ENCODE measurements at regions not wholly inside any gene's neighbourhood (a gene's known extent, or its start where the extent isn't known, plus 50 kb on each side); places are given as distances from the start of the nearest gene placed in this dataset.

DNA sequence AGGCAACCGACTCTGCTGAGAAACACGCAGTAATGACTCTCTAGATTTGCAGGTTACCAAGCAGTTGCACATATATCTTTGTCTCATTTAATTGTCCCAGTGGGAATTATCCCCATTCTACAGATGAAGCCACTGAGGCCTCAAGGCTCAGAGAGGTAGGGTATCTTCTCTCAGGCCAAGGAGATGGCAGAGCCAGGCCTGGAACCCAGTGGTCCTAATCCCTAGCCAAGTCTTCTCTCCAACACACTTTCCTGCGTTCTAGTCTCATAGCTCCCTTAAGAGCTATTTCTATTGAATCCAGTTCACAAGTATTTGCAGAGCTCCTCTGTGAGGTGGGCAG, 181.3 kb upstream of the BCOR start:
- H3K4me3 ChIP-seq (ENCODE audit: low read depth, low read length) = no peak overlapping the region
- ChIA-PET POLR2A (no interaction called here), CTCF (no interaction called here)
- no peak for TF ChIP-seq CTCF (IDR thresholded peaks at IDR 0.05; ENCODE audit: insufficient read depth, low read length, missing control alignments)
- DNase-seq (ENCODE audit: low read depth, low spot score) = no peak

DNA sequence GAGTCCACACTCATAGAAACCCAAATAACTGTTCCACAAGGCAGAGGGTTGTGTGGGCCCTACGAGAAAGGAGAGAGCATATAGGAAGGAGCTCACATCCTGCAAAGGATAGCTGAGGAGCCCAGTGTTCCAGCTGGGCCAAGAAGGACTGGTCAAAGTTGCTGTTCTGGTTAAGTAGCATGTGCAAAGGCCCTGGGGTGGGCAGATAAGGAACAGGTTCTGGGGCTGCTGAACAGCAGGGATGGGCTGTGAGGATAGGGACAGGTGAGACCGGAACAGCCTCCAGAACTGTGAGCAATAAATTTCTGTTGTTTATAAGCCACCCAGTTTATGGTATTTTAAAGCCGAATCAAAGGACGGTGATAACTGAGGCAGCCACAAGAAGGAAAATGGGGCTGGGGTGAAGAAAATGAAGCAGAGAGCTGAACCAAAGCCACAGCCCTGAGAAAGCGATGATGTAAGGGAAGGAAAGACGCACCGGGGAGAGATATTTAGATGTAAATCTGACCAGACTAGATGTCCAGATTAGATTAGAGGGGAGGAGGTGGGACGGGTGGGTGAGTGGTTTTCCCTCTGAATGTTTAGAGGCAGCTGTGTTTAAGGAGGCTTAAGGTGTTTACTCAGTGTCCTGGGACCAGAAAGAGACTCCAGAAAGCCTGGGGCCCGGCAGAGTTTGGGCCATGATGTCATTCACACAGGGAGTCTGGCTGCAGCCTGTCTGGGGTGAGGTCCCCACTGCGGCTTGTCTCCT, 180.8 kb upstream of the BCOR start:
- DNase-seq (ENCODE audit: low read depth, low spot score) = no peak
- no peak overlapping the region for H3K4me3 ChIP-seq (ENCODE audit: low read depth, low read length)
- ChIA-PET CTCF (no interaction called here), POLR2A (no interaction called here)
- TF ChIP-seq CTCF (IDR thresholded peaks at IDR 0.05; ENCODE audit: insufficient read depth, low read length, missing control alignments) = no peak

GRCh38 chrX:40277672-40278071, 179.9 kb upstream of the BCOR start:
- H3K4me3 ChIP-seq (ENCODE audit: low read depth, low read length) = no peak overlapping the region
- no peak for TF ChIP-seq CTCF (IDR thresholded peaks at IDR 0.05; ENCODE audit: insufficient read depth, low read length, missing control alignments)
- ChIA-PET POLR2A (no interaction called here), CTCF (interaction anchor here (1.8 kb wide), 1 partner anchor 21 kb away, joined by 4 read pairs; no protein-coding TSS in a partner anchor)
- DNase-seq (ENCODE audit: low read depth, low spot score) = no peak

DNA sequence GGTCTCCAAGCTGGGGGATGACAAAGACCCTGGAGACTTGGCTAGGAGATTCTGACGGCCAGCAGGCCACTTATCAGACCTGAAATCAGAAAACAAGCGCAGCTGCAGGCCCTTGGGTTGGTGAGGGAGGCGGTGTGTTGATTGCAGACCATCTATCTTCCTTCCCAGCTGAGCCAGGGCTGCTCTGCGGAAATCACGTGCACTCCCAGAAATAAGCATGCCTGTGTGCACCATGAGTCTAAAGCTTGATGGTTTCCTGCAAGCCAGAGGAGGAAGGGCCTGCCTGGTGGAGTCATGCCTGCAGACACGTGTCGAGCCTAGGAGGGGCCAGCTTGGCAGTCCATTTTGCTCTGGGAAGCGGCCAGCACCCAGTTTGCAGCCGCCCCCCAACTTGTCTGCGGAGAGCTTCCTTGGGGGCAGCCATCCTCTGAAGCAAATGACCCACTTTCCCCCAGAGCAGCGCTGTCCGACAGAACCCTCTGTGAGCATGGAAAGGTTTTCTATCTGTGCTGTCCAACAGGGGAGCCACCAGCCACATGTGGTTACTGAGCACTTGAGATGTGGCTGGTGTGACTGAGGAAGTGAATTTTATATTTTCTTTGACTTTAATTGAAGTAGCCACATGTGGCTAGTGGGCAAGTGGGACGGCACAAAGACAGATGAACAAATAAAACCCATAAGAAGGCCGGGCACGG, 175.7 kb upstream of the BCOR start:
- no peak for TF ChIP-seq CTCF (IDR thresholded peaks at IDR 0.05; ENCODE audit: insufficient read depth, low read length, missing control alignments)
- ChIA-PET POLR2A (no interaction called here), CTCF (no interaction called here)
- no peak overlapping the region for H3K4me3 ChIP-seq (ENCODE audit: low read depth, low read length)
- DNase-seq (ENCODE audit: low read depth, low spot score) = no peak

DNA sequence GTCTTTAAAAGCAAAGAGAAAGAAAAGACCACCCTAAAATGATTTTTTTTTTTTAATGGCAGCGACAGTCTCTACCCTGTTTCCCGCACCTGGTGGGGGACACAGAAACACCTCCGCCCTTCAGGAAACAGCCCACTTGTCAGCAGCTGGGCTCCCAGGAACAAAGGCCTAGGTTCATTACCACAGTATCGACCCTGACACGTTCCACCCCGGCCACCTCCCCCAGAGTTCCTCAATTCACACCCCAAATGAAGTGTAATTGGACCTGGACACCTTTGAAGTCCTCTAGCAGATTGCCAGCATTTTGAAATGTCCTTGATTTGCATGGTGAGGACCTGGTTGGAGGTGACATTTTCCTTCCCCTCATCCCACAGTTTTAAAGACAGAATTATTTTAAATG, 175.0 kb upstream of the BCOR start:
- no peak for DNase-seq (ENCODE audit: low read depth, low spot score)
- ChIA-PET POLR2A (no interaction called here), CTCF (no interaction called here)
- H3K4me3 ChIP-seq (ENCODE audit: low read depth, low read length) = no peak overlapping the region
- no peak for TF ChIP-seq CTCF (IDR thresholded peaks at IDR 0.05; ENCODE audit: insufficient read depth, low read length, missing control alignments)

- TF ChIP-seq CTCF (IDR thresholded peaks at IDR 0.05; ENCODE audit: insufficient read depth, low read length, missing control alignments) = no peak
- no peak for DNase-seq (ENCODE audit: low read depth, low spot score)
- no peak overlapping the region for H3K4me3 ChIP-seq (ENCODE audit: low read depth, low read length)
- CTCF ChIA-PET = no interaction called here
- POLR2A ChIA-PET = no interaction called here
Measured at GRCh38 chrX:40272141-40272540, 174.4 kb upstream of the BCOR start.
